Mononuclear cell (primary cell): ENCODE measurements at regions not wholly inside any gene's neighbourhood (a gene's known extent, or its start where the extent isn't known, plus 50 kb on each side); places are given as distances from the start of the nearest gene placed in this dataset.

Experiments used
- H3K27me3 ChIP-seq: 2 replicates; pipeline ENCODE4 v1.6.0; 2011; ENCODE audit warnings: low read length, control low read depth; ENCODE audit not compliant: insufficient read depth
- H3K4me1 ChIP-seq: 2 replicates; pipeline ENCODE4 v1.5.1; 2011; ENCODE audit warnings: mild to moderate bottlenecking, low read length, control low read depth; ENCODE audit not compliant: insufficient read depth
- H3K4me3 ChIP-seq: 2 replicates; pipeline ENCODE4 v1.5.1; 2011; ENCODE audit warnings: mild to moderate bottlenecking, low read length, moderate library complexity
- H3K9me3 ChIP-seq: 2 replicates; pipeline ENCODE4 v1.5.1; 2011; ENCODE audit warnings: low read depth, mild to moderate bottlenecking, control low read depth, low read length

DNA sequence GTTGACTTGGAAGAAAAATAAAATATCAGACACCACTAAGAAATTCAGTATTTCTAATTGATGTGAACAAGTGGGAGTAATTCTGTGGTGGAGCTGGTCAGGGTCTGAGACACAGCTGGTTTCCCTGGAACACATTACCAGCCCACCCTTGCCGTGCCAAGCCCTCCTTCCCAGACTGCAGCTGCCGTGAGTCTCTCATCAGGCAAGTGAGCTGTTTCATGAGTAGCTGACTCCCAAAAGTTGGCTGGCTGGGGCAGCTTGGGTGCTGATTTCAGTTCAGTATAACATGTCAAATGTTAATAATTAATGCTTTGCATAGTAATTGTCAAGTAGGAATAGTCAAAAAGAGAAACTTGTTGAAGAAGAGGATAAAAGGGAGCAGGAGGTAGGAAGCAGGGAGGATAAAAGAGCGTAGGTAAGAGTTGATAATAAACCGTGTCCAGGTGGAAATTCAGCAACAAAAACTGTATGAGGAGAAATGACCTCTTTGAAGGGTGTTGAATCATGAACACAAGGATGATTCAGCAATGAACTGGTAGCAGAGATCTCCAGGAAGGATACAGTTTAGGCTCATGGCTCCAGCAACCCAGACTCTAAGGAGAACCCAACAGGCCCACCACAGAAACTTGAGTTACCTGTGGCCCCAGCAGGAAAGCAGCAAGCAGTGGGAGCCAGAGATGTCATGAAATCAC, 110.9 kb upstream of the SSTR4 start:
- H3K4me3 ChIP-seq = no peak overlapping the region
- peaks cover 88% of the 10 kb centered on the region for H3K27me3 ChIP-seq
- H3K4me1 ChIP-seq = peaks cover 14% of the 10 kb centered on the region
- H3K9me3 ChIP-seq = no peaks in the 10 kb centered on the region

DNA sequence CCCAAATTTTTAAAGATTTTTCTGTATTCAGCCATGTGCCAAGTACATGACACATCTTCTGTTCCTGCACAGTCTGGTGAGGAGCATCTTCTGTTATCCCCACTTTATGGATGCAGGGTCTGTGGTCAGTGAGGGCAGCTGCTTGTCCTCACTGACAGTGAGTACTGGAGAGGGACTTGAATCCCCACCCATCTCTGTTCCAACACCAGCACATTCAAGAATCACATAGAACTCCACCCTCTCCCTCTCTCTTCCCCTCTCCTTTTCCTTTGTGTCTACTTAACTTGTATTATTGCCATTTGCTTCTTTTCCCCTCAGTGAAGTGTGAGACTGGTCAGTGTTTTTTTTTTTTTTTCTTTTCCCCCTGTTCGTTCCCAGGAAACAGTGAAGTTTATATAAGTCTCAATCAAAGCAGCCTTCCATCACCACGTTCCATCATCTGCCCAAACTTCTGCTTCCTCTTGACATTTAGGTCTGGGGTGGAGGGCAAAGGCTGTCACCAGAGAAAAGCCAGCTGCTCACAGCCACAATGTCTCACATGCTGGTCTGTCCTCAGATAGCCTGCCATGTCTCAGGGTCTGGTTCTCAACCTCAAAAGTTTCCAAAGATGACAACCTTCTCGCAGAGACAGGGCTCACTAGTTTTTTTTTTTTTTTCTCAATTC, 110.0 kb upstream of the SSTR4 start:
- H3K4me3 ChIP-seq = no peak overlapping the region
- peaks cover 81% of the 10 kb centered on the region for H3K27me3 ChIP-seq
- H3K4me1 ChIP-seq = peaks cover 14% of the 10 kb centered on the region
- H3K9me3 ChIP-seq = no peaks in the 10 kb centered on the region

DNA sequence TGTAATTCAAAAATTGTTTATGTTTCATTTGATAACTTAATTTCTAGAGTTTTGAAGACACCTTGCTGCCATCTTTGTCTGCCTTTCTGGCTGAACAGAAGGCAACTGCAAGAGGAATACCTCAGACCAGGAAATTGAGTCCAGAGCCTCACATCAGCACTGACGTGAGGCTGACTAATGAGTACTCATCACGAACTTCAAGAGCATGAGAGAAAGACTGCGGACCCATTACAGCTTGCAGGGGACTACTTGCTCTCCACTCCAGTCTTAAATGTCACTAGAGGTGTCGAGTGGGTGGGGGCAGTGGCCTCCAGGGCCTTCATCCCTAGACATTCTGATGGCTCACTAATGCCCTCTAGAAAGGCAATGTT, 109.5 kb upstream of the SSTR4 start:
- H3K4me3 ChIP-seq = no peak overlapping the region
- peaks cover 14% of the 10 kb centered on the region for H3K4me1 ChIP-seq
- peaks cover 77% of the 10 kb centered on the region for H3K27me3 ChIP-seq
- no peaks in the 10 kb centered on the region for H3K9me3 ChIP-seq

DNA sequence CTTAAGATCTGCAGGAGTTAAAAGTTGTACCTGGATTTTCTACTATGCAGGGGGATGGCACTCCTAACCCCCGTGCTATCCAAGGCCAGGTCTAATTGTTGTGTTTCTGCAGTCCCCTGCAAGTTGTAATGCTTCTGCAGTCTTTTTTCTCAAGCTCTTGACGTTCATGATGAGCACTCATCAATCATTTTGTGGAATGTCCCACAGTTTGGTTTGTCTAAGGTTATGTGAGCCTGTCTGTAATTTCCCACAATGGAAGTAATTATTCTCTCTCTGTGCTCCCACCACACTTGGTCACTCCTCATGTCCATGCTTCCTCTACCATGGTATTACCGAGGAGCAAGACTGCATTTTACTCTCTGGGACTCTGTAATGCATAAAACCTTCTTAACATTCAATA, 107.6 kb upstream of the SSTR4 start:
- Histone ChIP-seq H3K9me3 (no peaks in the 10 kb centered on the region), H3K4me1 (no peaks in the 10 kb centered on the region), H3K4me3 (no peak overlapping the region), H3K27me3 (peaks cover 63% of the 10 kb centered on the region)

DNA sequence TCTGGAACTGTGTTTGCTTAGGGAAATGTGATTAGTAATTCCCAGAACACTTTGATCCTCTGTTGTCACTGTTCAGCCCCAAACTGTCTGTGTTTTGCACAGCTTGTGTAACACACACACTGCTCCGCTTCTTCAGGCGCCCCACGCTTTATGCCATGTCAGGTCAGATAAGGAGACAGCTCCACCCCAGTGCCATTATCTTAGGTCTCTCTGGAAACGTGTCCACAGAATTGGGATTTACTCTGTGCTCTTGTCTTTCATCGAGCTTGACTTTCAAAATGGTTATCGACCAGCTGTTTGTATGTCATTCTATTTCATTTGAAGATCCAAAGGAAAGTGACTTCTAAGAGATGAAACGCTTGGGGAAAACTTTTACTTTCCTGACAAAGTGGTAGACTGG, 106.4 kb upstream of the SSTR4 start:
- no peaks in the 10 kb centered on the region for H3K9me3 ChIP-seq
- no peak overlapping the region for H3K4me3 ChIP-seq
- H3K4me1 ChIP-seq = no peaks in the 10 kb centered on the region
- H3K27me3 ChIP-seq = peaks cover 52% of the 10 kb centered on the region

DNA sequence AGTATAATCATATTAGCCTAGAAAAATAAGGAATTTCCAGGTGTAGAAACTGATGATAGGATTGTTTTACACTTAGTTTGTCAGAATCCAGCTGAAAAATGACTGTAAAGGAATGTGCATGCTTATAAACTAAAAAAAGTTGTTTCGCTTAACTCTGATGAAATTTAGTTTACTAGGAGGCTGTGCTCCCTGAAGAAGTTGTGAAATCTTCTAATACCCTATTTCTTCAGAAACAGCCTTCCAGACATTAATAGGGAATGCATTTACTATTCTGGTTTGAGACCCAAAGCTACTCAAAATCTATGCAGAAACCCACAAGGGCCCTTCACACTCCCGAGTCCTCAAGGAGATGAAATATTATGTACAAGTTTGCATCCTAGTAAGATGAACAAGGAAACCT, 105.5 kb upstream of the SSTR4 start:
- no peaks in the 10 kb centered on the region for H3K9me3 ChIP-seq
- no peaks in the 10 kb centered on the region for H3K4me1 ChIP-seq
- H3K27me3 ChIP-seq = peaks cover 42% of the 10 kb centered on the region
- H3K4me3 ChIP-seq = no peak overlapping the region

DNA sequence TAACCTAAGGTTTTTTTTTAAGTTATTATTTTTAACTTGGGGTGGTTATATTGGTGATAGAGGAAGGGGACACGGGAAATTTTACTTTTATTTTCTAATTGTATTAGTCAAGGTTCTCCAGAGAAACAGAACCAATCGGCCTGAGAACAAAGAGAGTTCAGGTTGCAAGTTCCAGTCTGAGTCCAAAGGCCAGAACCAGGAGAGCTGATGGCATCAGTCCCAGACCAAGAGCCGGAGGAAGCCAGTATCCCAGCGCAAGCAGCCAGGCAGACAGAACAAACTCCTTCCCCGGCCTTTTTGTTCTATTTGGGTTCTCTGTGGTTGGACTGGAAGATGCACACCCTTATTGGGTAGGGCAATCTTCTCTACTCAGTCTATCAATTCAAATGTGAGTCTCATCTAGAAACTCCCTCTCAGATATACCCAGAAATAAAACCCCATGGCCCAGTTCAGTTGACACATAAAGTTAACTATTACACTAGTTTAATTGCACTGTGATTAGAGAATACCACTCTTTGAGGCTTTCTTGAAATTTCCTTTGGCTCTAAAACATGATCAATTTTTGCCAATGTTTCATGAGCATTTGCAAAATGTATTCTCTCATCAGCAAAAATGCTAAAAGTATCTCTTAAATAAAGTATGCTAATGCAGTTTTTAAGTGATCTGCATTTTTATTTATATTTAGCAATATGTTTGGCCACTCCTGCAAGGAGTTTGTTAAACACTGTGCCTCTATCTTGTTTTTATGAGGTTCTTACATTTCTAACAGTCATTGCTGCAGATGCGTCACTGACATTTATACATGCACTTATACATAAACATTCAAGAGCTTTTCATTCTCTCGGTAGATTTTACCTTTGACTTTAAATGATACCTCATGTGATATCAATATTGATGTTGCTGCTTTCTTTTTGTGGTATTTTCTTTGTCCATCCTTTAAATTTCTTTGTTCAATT, 103.2 kb upstream of the SSTR4 start:
- H3K9me3 ChIP-seq = no peaks in the 10 kb centered on the region
- no peak overlapping the region for H3K4me3 ChIP-seq
- no peaks in the 10 kb centered on the region for H3K4me1 ChIP-seq
- H3K27me3 ChIP-seq = peaks cover 22% of the 10 kb centered on the region

DNA sequence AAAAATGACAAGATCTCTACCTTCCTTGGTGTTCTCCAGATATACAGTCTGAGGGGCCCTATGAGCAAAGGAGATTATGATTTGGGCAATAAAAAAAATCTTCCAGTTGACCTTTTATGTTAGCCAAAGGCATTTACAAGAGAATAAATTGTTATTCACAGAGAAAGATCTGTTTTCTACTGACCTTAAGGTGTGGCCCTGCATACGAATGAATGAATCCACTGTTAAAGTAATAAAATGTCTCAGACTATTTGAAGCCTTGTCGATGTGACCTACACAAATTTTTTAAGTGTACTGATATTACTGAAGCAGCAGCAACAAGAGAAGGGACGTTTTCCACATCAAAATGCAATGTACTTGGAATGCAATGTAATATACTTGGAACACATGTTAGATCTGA, 95.9 kb upstream of the SSTR4 start:
- H3K4me3 ChIP-seq = no peak overlapping the region
- H3K4me1 ChIP-seq = no peaks in the 10 kb centered on the region
- no peaks in the 10 kb centered on the region for H3K9me3 ChIP-seq
- H3K27me3 ChIP-seq = peaks cover 3% of the 10 kb centered on the region

DNA sequence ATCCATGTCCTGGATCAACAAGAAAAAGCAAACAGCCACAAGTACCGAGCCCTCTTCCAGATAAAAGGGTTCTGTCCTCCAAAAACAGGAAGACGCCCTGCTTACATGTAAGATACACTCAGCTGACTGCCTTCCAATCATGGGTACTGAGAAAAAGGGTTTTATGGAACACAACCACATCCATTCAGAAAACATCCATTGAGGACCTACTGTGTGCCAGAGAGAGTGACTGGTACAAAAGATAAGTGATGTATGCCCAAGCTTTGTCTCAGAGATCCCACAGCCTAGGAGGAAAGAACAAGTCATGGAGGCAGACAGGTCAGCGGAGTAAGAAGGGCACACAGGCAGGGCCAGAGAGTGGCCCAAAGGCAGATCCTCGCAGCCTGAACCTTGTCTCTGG, 94.8 kb upstream of the SSTR4 start:
- Histone ChIP-seq H3K4me1 (no peaks in the 10 kb centered on the region), H3K27me3 (peaks cover 3% of the 10 kb centered on the region), H3K9me3 (no peaks in the 10 kb centered on the region), H3K4me3 (no peak overlapping the region)

DNA sequence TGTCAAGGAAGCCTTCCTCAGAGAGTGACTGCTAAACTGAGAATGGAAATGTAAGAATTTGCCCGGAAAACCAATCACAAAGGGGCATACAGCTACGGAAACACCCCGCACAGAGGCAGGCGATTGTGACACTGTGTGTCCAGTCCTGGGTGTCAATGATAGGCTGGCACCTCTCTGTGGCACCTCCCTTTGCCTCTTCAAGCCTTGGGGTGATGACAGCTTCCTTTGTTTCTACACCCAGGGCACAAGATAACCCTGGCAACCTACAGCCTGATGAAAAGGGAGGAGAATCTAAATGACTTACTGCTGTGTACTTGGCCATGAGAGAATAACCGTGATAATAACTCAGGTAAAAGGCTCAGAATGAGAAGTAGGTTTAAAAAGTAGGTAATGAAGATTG, 93.6 kb upstream of the SSTR4 start:
- no peak overlapping the region for H3K4me3 ChIP-seq
- no peaks in the 10 kb centered on the region for H3K4me1 ChIP-seq
- peaks cover 3% of the 10 kb centered on the region for H3K27me3 ChIP-seq
- H3K9me3 ChIP-seq = no peaks in the 10 kb centered on the region

DNA sequence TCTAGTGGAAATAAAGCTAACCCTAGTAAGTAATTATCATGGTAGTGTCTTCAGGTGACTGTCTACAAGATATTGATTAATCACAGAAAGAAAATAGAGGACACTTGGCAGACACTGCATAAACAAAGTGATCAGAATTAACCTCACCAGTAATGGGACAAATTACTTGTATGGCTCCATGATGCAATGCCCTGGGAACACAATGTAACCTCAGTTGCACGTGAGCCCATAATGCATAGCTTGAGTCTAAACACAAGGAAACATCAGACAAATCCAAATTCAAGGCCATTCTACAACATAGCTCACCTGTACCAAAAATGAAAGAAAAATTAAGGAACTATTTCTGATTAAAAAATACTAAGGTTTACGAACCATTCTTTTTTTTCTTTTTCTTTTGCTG, 92.4 kb upstream of the SSTR4 start:
- Histone ChIP-seq H3K27me3 (peaks cover 3% of the 10 kb centered on the region), H3K4me1 (no peaks in the 10 kb centered on the region), H3K9me3 (no peaks in the 10 kb centered on the region), H3K4me3 (no peak overlapping the region)

DNA sequence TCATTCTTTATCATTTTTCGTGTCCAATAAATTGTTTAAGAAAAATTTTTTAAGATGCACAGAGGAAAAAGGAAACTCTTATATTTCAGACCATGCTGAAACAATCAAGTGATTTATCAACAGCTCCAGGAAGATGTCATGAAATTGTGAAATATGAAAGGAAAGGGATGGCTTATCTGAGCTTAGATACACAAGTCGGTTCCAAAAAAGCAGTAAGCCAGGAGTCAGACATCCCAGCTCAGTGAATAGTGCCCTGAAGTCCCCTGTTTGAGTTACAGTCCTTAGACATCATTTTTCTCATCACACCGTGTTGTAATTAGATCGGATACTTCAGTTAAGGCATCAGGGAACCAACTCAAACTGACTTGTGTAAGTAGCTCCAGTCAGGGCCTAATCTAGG, 91.0 kb upstream of the SSTR4 start:
- Histone ChIP-seq H3K27me3 (peaks cover 3% of the 10 kb centered on the region), H3K9me3 (no peaks in the 10 kb centered on the region), H3K4me3 (no peak overlapping the region), H3K4me1 (no peaks in the 10 kb centered on the region)

DNA sequence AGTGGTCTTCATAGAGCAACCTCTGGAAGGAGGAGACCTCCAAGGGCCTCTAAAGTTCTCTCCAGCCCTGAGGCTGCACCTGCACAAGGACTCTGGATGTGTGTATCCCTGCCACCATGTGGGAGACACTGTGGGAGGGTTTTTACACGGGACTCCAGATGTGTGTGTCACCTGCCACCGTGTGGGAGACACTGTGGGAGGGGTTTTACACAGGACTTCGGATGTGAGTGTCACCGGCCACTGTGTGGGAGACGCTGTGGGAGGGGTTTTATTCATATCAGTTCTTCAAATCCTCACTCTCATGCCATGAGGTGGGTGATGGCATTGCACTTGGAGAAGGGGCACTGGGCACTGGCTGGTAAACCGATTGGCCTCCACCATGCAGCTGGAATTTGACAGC, 90.2 kb upstream of the SSTR4 start:
- H3K9me3 ChIP-seq = no peaks in the 10 kb centered on the region
- H3K27me3 ChIP-seq = peaks cover under 1% of the 10 kb centered on the region
- H3K4me1 ChIP-seq = no peaks in the 10 kb centered on the region
- H3K4me3 ChIP-seq = no peak overlapping the region

DNA sequence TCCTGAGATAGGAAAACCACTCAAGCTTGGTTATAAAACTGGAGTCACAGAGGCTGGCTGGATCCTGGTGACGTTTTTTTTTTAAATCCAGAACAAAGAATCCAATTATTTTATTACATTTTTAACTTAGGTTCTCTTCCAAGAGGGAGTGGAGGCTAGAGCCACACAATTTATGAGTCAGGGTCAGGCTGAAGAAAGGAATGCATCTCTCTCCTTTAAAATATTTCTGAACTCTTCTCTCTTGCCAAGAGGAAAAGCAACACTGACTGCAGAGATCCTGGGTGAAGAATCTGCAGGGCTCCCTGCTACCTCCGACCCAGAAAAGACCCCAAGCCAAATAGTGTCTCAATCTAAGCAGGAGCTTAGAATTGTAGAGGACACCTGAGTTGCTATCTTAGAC, 88.5 kb upstream of the SSTR4 start:
- Histone ChIP-seq H3K9me3 (no peaks in the 10 kb centered on the region), H3K4me3 (no peak overlapping the region), H3K27me3 (no peaks in the 10 kb centered on the region), H3K4me1 (no peaks in the 10 kb centered on the region)

DNA sequence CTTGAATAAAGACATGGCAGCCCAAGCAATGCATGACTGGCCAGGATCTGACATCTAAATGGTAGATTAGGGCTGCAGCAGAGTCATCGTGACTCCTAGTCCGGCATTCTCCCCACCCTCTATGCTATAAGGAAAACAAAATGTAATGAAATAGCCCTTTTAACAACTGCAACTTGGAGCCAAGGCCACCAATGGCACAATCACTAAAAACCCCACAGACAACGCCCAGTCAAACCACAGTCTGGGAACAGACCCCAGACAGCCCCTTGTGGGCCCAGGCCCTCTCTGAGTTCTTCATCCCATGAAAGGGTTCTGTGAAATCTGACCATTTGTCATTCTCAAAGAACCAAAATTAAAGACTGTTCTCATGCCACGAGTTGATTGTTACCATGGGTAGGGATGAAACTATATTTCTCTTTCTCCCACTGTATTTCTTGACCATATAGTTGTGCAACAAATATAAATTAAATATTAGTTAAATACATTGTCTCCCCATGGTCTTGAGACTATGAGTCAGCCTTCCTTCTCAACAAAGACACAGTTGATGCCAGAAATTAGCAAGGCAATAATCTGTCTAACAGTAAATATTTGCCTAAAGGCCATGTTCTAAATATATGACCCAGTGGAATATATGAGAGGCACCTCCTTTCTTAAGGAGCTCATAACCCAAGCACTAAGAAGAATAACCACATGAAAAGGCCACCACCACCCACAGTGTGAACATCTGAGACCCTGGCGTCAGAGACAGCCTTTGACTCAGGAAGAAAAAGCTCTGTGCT, 85.6 kb upstream of the SSTR4 start:
- Histone ChIP-seq H3K9me3 (no peaks in the 10 kb centered on the region), H3K4me1 (no peaks in the 10 kb centered on the region), H3K4me3 (no peak overlapping the region)

More for the DNA sequence above, 85.6 kb upstream of the SSTR4 start:
- no peaks in the 10 kb centered on the region for H3K27me3 ChIP-seq
